Activated T-cell treated with anti-CD3 and anti-CD28 coated beads, Interleukin-2, amount 50 U/mL, for 24 hours (primary cell): ENCODE measurements at regions not wholly inside any gene's neighbourhood (a gene's known extent, or its start where the extent isn't known, plus 50 kb on each side); places are given as distances from the start of the nearest gene placed in this dataset.

Source experiments
- DNase-seq: peaks from one replicate; pipeline ENCODE4 v3.0.0-alpha.2; 2020
- H3K27ac Mint-ChIP-seq: 2 replicates; pipeline ENCODE4 v1.8.0; 2020; ENCODE audit warnings: mild to moderate bottlenecking, mixed read lengths
- H3K27me3 Mint-ChIP-seq: 2 replicates; pipeline ENCODE4 v1.8.0; 2020; ENCODE audit warnings: mixed read lengths
- H3K36me3 Mint-ChIP-seq: 2 replicates; pipeline ENCODE4 v1.8.0; 2020; ENCODE audit warnings: low read depth, mixed read lengths
- H3K4me1 Mint-ChIP-seq: 2 replicates; pipeline ENCODE4 v1.8.0; 2020; ENCODE audit warnings: low read depth, mixed read lengths
- H3K4me3 Mint-ChIP-seq: 2 replicates; pipeline ENCODE4 v1.8.0; 2020; ENCODE audit warnings: mild to moderate bottlenecking, moderate library complexity, mixed read lengths
- H3K9me3 Mint-ChIP-seq: 2 replicates; pipeline ENCODE4 v1.8.0; 2020; ENCODE audit warnings: mixed read lengths

DNA sequence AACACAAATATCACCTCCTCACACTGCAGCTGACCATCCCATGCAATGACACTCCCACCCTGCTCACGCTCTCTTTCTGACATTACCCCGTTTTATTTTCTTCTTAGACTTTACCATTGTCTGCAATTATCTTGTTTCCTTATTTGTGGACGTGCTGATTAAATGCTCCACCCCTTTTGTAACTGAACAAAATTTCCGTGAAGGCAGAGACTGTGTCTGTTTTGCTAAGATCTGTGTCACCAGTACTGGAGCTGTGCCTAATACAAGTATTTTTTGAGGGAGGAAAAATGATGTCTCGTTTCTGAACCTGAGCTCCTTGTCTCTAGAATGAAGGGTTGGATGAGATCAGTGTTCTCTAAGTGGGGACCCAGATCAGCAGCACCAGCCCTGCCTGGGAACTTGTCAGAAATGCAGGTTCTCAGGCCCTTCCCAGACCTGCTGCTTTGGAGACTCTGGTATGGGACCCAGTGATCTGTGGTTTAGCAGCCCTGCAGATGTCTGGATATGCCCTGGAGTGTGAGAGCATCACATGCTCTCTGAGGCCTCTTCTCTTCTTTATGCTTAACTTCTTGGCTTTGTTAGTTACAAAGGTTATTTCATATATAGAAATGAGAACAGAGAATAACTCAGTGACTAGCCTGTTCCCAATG is 181.7 kb upstream of the GAS1 start:
- H3K4me1 Mint-ChIP-seq, result no peaks in the 10 kb centered on the region
- H3K27ac Mint-ChIP-seq, result no peak overlapping the region
- H3K4me3 Mint-ChIP-seq, result no peak overlapping the region
- H3K9me3 Mint-ChIP-seq, result peaks cover 2% of the 10 kb centered on the region
- no peaks in the 10 kb centered on the region for H3K36me3 Mint-ChIP-seq
- peaks cover 47% of the 10 kb centered on the region for H3K27me3 Mint-ChIP-seq
- DNase-seq, result no peak

- Mint-ChIP-seq H3K4me3 (no peak overlapping the region), H3K36me3 (no peaks in the 10 kb centered on the region), H3K4me1 (no peaks in the 10 kb centered on the region), H3K27me3 (peaks cover 33% of the 10 kb centered on the region), H3K9me3 (peaks cover 2% of the 10 kb centered on the region), H3K27ac (no peak overlapping the region)
- no peak for DNase-seq
Measured at GRCh38 chr9:87135074-87135473, 187.8 kb upstream of the GAS1 start.

DNA sequence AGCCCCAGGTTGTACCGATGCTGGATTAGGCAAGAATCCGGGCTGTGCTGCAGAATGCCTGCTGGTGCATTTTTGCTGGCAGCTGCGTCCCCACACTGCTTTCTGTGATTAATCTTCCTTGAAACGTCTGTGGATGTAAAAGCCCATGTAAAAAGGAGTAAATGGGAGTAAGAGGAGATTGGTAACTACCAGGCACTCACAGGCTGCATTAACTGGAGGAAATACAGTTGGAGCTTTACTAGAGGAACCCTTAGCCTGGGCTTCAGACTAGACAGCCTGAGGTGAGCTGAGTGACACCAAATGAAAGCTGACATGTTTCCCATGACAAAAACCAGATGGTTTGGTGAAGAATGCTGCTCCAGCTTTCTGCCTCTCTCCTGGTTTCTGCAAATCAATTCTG is 190.4 kb upstream of the GAS1 start:
- peaks cover 28% of the 10 kb centered on the region for H3K27me3 Mint-ChIP-seq
- no peaks in the 10 kb centered on the region for H3K36me3 Mint-ChIP-seq
- peaks cover 2% of the 10 kb centered on the region for H3K9me3 Mint-ChIP-seq
- H3K4me3 Mint-ChIP-seq, result no peak overlapping the region
- H3K4me1 Mint-ChIP-seq, result no peaks in the 10 kb centered on the region
- DNase-seq, result no peak
- H3K27ac Mint-ChIP-seq, result no peak overlapping the region

DNA sequence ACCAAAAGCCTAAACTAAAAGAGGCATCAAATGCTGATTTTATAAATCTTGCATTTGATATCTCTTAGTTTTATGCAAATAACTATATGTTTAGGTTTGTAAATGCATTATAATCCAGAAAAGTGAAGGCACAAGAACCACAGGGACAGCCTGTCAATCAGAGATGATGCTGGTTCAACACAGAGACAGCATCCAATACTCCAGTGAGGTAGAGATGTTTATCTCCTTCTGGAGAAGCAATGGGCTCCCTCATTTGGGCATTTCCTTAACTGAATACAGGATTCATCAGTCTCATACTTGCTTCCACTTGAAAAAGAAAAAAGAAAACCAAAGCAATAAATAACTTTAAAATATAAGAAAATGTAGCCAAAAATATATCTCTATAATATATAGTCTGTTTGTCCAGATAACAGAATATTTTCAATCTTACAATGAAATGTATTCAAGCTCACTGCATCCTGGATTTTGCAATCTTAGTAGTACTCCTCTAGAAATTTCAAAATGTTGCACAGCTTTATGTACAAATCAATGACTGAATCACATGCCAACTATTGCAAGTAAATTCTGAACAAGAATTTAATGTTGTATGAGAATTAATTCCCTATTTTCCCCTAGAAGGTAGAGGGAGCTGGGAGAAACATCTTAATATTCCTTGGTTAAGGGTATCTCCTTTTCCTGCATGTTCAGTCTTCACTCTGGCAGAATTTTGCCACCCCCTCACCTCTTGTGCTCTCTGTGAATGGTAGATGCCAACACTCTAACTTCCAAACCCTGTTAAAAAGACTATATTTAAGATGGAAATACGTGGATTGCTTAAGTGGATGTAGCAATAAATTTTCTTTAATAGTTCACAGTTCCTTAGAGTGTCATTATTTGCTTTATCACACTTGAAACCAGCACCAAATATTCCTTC is 191.1 kb upstream of the GAS1 start:
- Mint-ChIP-seq H3K9me3 (peaks cover 2% of the 10 kb centered on the region), H3K27me3 (peaks cover 26% of the 10 kb centered on the region), H3K36me3 (no peaks in the 10 kb centered on the region), H3K27ac (no peak overlapping the region), H3K4me1 (no peaks in the 10 kb centered on the region), H3K4me3 (no peak overlapping the region)
- DNase-seq, result no peak

- H3K4me1 Mint-ChIP-seq, result no peaks in the 10 kb centered on the region
- no peaks in the 10 kb centered on the region for H3K9me3 Mint-ChIP-seq
- H3K4me3 Mint-ChIP-seq, result no peak overlapping the region
- H3K27ac Mint-ChIP-seq, result no peak overlapping the region
- no peak for DNase-seq
- peaks cover 29% of the 10 kb centered on the region for H3K27me3 Mint-ChIP-seq
- H3K36me3 Mint-ChIP-seq, result no peaks in the 10 kb centered on the region
Measured at GRCh38 chr9:87139099-87139730, 191.9 kb upstream of the GAS1 start.

- H3K4me1 Mint-ChIP-seq, result no peaks in the 10 kb centered on the region
- no peak overlapping the region for H3K27ac Mint-ChIP-seq
- H3K9me3 Mint-ChIP-seq, result no peaks in the 10 kb centered on the region
- H3K36me3 Mint-ChIP-seq, result no peaks in the 10 kb centered on the region
- peaks cover 29% of the 10 kb centered on the region for H3K27me3 Mint-ChIP-seq
- DNase-seq, result no peak
- no peak overlapping the region for H3K4me3 Mint-ChIP-seq
Measured at GRCh38 chr9:87140142-87140541, 192.8 kb upstream of the GAS1 start.

GRCh38 chr9:87140605-87141109 is 193.4 kb upstream of the GAS1 start:
- H3K4me3 Mint-ChIP-seq, result no peak overlapping the region
- peaks cover 4% of the 10 kb centered on the region for H3K9me3 Mint-ChIP-seq
- no peak for DNase-seq
- H3K27me3 Mint-ChIP-seq, result peaks cover 34% of the 10 kb centered on the region
- H3K4me1 Mint-ChIP-seq, result no peaks in the 10 kb centered on the region
- H3K36me3 Mint-ChIP-seq, result no peaks in the 10 kb centered on the region
- no peak overlapping the region for H3K27ac Mint-ChIP-seq

- peaks cover 4% of the 10 kb centered on the region for H3K9me3 Mint-ChIP-seq
- no peak overlapping the region for H3K4me3 Mint-ChIP-seq
- H3K27me3 Mint-ChIP-seq, result peaks cover 36% of the 10 kb centered on the region
- no peak overlapping the region for H3K27ac Mint-ChIP-seq
- no peaks in the 10 kb centered on the region for H3K4me1 Mint-ChIP-seq
- no peak for DNase-seq
- H3K36me3 Mint-ChIP-seq, result no peaks in the 10 kb centered on the region
Measured at GRCh38 chr9:87141124-87141523, 193.8 kb upstream of the GAS1 start.

- no peak for DNase-seq
- Mint-ChIP-seq H3K27ac (no peak overlapping the region), H3K36me3 (no peaks in the 10 kb centered on the region), H3K9me3 (peaks cover 4% of the 10 kb centered on the region), H3K27me3 (peaks cover 70% of the 10 kb centered on the region), H3K4me3 (no peak overlapping the region), H3K4me1 (peaks cover 5% of the 10 kb centered on the region)
Measured at GRCh38 chr9:87146933-87147332, 199.6 kb upstream of the GAS1 start.

DNA sequence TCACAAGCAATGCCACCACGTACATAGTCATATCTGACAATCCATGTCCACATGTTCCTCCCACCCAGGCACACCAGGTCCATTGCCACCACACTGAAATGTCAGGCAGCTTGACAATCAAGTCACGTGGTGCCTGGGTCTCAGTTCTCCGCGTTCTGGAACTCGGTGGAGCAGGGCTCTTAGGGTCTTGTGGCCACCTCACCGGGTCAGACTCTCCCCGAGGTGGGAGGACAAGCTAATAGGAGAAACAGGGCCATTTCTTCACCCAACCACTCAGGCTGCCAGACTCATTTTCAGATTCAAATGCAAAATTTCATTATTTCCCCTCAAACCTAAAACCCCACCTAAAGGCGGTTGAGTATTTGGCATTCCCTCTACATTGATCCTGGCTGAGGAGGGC is 200.5 kb upstream of the GAS1 start:
- Mint-ChIP-seq H3K4me3 (no peak overlapping the region), H3K9me3 (peaks cover 4% of the 10 kb centered on the region), H3K27ac (no peak overlapping the region)

GRCh38 chr9:87148331-87149104 is 201.2 kb upstream of the GAS1 start:
- peaks cover 5% of the 10 kb centered on the region for H3K4me1 Mint-ChIP-seq
- no peaks in the 10 kb centered on the region for H3K36me3 Mint-ChIP-seq
- H3K9me3 Mint-ChIP-seq, result peaks cover 4% of the 10 kb centered on the region
- peak overlapping the region; percentile 60 for H3K4me3 Mint-ChIP-seq
- DNase-seq, result no peak
- H3K27ac Mint-ChIP-seq, result no peak overlapping the region
- peaks cover 70% of the 10 kb centered on the region for H3K27me3 Mint-ChIP-seq

More for the DNA sequence above, 200.5 kb upstream of the GAS1 start:
- DNase-seq, result no peak
- peaks cover 5% of the 10 kb centered on the region for H3K4me1 Mint-ChIP-seq
- H3K36me3 Mint-ChIP-seq, result no peaks in the 10 kb centered on the region
- H3K27me3 Mint-ChIP-seq, result peaks cover 70% of the 10 kb centered on the region

DNA sequence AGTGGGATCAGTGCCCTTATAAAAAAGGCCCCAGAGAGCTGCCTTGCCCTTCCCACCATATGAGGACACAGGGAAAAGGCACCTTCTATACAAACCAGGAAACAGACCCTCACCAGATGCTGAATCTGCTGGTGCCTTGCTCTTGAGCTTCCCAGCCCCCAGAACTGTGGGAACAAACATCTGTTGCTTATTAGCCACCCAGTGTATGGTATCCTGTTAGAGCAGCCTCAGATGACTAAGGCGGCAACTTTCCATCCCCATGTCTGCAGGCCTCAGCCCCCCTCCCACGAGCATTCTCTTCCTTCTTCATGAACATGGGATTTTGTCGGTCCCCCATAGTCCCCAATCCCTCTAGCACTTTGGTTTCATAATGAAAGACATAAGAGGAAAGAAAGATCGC is 202.5 kb upstream of the GAS1 start:
- H3K27me3 Mint-ChIP-seq, result peaks cover 67% of the 10 kb centered on the region
- H3K27ac Mint-ChIP-seq, result no peak overlapping the region
- DNase-seq, result no peak
- H3K4me1 Mint-ChIP-seq, result peaks cover 5% of the 10 kb centered on the region
- no peaks in the 10 kb centered on the region for H3K36me3 Mint-ChIP-seq
- H3K4me3 Mint-ChIP-seq, result no peak overlapping the region
- H3K9me3 Mint-ChIP-seq, result peaks cover 4% of the 10 kb centered on the region

GRCh38 chr9:87152256-87152655 is 204.9 kb upstream of the GAS1 start:
- peaks cover 5% of the 10 kb centered on the region for H3K4me1 Mint-ChIP-seq
- no peaks in the 10 kb centered on the region for H3K36me3 Mint-ChIP-seq
- no peak overlapping the region for H3K27ac Mint-ChIP-seq
- H3K4me3 Mint-ChIP-seq, result no peak overlapping the region
- H3K27me3 Mint-ChIP-seq, result peaks cover 51% of the 10 kb centered on the region
- no peaks in the 10 kb centered on the region for H3K9me3 Mint-ChIP-seq
- no peak for DNase-seq

- Mint-ChIP-seq H3K27me3 (peaks cover 17% of the 10 kb centered on the region), H3K9me3 (no peaks in the 10 kb centered on the region)
Measured at GRCh38 chr9:87156247-87156646, 208.9 kb upstream of the GAS1 start.

More at GRCh38 chr9:87156247-87156646, 208.9 kb upstream of the GAS1 start:
- Mint-ChIP-seq H3K4me1 (no peaks in the 10 kb centered on the region), H3K36me3 (no peaks in the 10 kb centered on the region), H3K4me3 (no peak overlapping the region), H3K27ac (no peak overlapping the region)
- no peak for DNase-seq
